ENCODE measurements at regions not wholly inside any gene's neighbourhood (a gene's known extent, or its start where the extent isn't known, plus 50 kb on each side); places are given as distances from the start of the nearest gene placed in this dataset.
"Not testable (repeated sequence)": the region's sequence is repeated elsewhere in the genome, so short reads cannot be mapped to it uniquely, and the experiment has no call there.

DNA sequence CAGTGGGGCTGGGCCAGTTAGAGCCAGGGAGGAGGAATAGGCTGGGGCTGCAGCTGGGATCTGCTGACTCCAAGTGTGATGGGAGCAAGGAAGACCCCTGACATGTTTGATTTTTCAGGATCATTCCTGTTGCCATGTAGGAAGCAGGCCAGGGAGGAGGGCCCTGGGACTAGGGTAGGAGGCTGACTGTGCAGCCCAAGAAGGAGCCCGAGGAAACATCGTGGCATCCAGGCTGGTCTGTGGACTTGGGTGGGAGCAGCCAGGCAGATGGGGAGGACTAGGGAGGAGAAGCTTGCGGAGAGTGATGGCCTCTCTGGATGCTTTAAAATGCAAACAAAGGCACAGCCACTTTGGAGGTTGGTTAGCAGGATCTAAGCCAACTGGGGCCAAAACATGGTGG lies 311.4 kb upstream of the WSB1 start:
- TF ChIP-seq, protein P1, sequence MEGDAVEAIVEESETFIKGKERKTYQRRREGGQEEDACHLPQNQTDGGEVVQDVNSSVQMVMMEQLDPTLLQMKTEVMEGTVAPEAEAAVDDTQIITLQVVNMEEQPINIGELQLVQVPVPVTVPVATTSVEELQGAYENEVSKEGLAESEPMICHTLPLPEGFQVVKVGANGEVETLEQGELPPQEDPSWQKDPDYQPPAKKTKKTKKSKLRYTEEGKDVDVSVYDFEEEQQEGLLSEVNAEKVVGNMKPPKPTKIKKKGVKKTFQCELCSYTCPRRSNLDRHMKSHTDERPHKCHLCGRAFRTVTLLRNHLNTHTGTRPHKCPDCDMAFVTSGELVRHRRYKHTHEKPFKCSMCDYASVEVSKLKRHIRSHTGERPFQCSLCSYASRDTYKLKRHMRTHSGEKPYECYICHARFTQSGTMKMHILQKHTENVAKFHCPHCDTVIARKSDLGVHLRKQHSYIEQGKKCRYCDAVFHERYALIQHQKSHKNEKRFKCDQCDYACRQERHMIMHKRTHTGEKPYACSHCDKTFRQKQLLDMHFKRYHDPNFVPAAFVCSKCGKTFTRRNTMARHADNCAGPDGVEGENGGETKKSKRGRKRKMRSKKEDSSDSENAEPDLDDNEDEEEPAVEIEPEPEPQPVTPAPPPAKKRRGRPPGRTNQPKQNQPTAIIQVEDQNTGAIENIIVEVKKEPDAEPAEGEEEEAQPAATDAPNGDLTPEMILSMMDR (IDR thresholded peaks at IDR 0.05) = not testable (repeated sequence)
- not testable (repeated sequence) for TF ChIP-seq POLR2AphosphoS5 (IDR thresholded peaks at IDR 0.05; ENCODE audit: insufficient read depth in 1 of 2, low read depth in 1 of 2); POLR2A (IDR thresholded peaks at IDR 0.05)

Data from vagina (tissue), 2 donors.